ENCODE measurements at regions not wholly inside any gene's neighbourhood (a gene's known extent, or its start where the extent isn't known, plus 50 kb on each side); places are given as distances from the start of the nearest gene placed in this dataset.

GRCh38 chr22:48448821-48449220 is 1378.9 kb downstream of the BRD1 start:
- no peak overlapping the region for H3K4me3 ChIP-seq (ENCODE audit: low read depth, low read length)
- no peak for TF ChIP-seq CTCF (IDR thresholded peaks at IDR 0.05; ENCODE audit: low read depth, low read length, missing control alignments)
- no peak for DNase-seq (ENCODE audit: low read depth)

- H3K4me3 ChIP-seq (ENCODE audit: low read depth, low read length), result no peak overlapping the region
- TF ChIP-seq CTCF (IDR thresholded peaks at IDR 0.05; ENCODE audit: low read depth, low read length, missing control alignments), result no peak
- no peak for DNase-seq (ENCODE audit: low read depth)
Measured at GRCh38 chr22:48445113-48445827, 1382.4 kb downstream of the BRD1 start.

- peak; percentile 58 for DNase-seq (ENCODE audit: low read depth)
- TF ChIP-seq CTCF (IDR thresholded peaks at IDR 0.05; ENCODE audit: low read depth, low read length, missing control alignments), result no peak
Measured at GRCh38 chr22:48444320-48445112, 1383.2 kb downstream of the BRD1 start.

GRCh38 chr22:48443680-48444079 is 1384.0 kb downstream of the BRD1 start:
- TF ChIP-seq CTCF (IDR thresholded peaks at IDR 0.05; ENCODE audit: low read depth, low read length, missing control alignments), result no peak
- H3K4me3 ChIP-seq (ENCODE audit: low read depth, low read length), result no peak overlapping the region
- no peak for DNase-seq (ENCODE audit: low read depth)

More at GRCh38 chr22:48444320-48445112, 1383.2 kb downstream of the BRD1 start:
- no peak overlapping the region for H3K4me3 ChIP-seq (ENCODE audit: low read depth, low read length)

GRCh38 chr22:48442663-48443062 is 1385.0 kb downstream of the BRD1 start:
- TF ChIP-seq CTCF (IDR thresholded peaks at IDR 0.05; ENCODE audit: low read depth, low read length, missing control alignments), result no peak
- H3K4me3 ChIP-seq (ENCODE audit: low read depth, low read length), result no peak overlapping the region
- DNase-seq (ENCODE audit: low read depth), result no peak

- no peak overlapping the region for H3K4me3 ChIP-seq (ENCODE audit: low read depth, low read length)
- no peak for TF ChIP-seq CTCF (IDR thresholded peaks at IDR 0.05; ENCODE audit: low read depth, low read length, missing control alignments)
- DNase-seq (ENCODE audit: low read depth), result no peak
Measured at GRCh38 chr22:48441553-48441850, 1386.2 kb downstream of the BRD1 start.
